MM.1S (cell line): ENCODE measurements at regions not wholly inside any gene's neighbourhood (a gene's known extent, or its start where the extent isn't known, plus 50 kb on each side); places are given as distances from the start of the nearest gene placed in this dataset.

Source experiments
- EZH2 ChIP-seq: fragments of 300-600 bp; sonication (generic); optimal IDR thresholded peaks from 2 replicates; pipeline ENCODE3; 2017; ENCODE audit warnings: low read depth, mild to moderate bottlenecking, antibody characterized with exemption, low read length, mixed read lengths
- EZH2phosphoT487 ChIP-seq: fragments of 300-600 bp; sonication (generic); IDR thresholded peaks from 2 replicates; pipeline ENCODE4 v1.6.1; 2018; ENCODE audit warnings: antibody characterized with exemption, low read length
- TF ChIP-seq, protein P1 (sequence below): fragments of 300-600 bp; sonication (generic); IDR thresholded peaks from 2 replicates; pipeline ENCODE4 v1.5.1; 2016; ENCODE audit warnings: antibody characterized with exemption, low read length, mixed read lengths

DNA sequence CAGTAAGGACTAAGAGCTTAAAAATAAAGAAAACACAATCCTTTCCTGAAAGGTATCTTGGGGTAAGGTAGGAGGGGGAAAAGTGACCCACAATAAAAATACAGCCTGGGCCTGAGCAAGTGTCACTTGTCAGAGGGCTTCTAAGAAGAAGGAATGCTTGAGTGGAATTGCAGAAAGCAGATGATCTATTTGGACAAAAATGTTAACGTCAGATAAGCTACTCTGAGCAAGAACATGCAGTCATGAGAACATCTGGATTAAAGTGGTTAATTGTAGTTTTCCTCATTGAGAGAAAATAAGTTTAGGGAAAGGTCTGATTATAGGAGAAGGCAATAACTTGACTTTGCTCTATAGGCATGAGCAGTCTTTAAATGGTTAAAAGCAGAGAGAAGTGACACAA is 581.9 kb downstream of the HTR1B start:
- TF ChIP-seq, protein P1, sequence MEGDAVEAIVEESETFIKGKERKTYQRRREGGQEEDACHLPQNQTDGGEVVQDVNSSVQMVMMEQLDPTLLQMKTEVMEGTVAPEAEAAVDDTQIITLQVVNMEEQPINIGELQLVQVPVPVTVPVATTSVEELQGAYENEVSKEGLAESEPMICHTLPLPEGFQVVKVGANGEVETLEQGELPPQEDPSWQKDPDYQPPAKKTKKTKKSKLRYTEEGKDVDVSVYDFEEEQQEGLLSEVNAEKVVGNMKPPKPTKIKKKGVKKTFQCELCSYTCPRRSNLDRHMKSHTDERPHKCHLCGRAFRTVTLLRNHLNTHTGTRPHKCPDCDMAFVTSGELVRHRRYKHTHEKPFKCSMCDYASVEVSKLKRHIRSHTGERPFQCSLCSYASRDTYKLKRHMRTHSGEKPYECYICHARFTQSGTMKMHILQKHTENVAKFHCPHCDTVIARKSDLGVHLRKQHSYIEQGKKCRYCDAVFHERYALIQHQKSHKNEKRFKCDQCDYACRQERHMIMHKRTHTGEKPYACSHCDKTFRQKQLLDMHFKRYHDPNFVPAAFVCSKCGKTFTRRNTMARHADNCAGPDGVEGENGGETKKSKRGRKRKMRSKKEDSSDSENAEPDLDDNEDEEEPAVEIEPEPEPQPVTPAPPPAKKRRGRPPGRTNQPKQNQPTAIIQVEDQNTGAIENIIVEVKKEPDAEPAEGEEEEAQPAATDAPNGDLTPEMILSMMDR = no peak
- no peak for TF ChIP-seq EZH2
- TF ChIP-seq EZH2phosphoT487 = no peak
